ENCODE measurements at regions not wholly inside any gene's neighbourhood (a gene's known extent, or its start where the extent isn't known, plus 50 kb on each side); places are given as distances from the start of the nearest gene placed in this dataset.

DNA sequence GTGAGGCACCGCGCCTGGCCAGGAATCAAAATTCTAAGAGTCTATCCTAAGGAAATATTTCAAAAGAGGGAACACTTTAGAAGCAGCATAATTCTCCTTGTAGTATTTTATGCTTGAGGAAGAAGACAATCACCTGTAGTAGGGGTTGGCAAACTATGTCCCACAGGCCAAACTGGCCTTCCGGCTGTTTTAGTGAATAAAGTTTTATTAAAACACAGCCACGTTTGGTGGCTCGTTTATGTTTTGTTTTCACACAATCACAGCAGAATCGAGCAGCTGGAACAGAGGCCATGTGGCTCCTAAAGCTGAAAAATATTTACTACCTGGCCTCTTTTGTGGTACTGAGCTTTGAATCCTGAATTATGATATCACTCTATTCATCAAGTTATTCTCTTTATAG, 131.7 kb upstream of the TNS3 start:
- no TSS peak for BruUV-seq (replicated peaks)
- DNase-seq: no peak
- Mint-ChIP-seq H3K4me3 (ENCODE audit: low read depth, unreplicated experiment) (no peak overlapping the region), H3K27ac (ENCODE audit: unreplicated experiment) (no peak overlapping the region), H3K4me1 (ENCODE audit: low read depth, unreplicated experiment) (no peaks in the 10 kb centered on the region), H3K36me3 (ENCODE audit: insufficient read depth, unreplicated experiment) (no peaks in the 10 kb centered on the region), H3K9me3 (ENCODE audit: low read depth, unreplicated experiment) (no peaks in the 10 kb centered on the region), H3K27me3 (ENCODE audit: unreplicated experiment) (no peaks in the 10 kb centered on the region)
- intact Hi-C loops (cut with micrococcal nuclease; ENCODE audit: unreplicated experiment): no loop called here
- CTCF ChIA-PET: interaction anchor here (0.6 to 0.7 kb wide), 2 partner anchors 278 to 313 kb away, joined by 3 read pairs; no protein-coding TSS in a partner anchor
- TF ChIP-seq, protein P1, sequence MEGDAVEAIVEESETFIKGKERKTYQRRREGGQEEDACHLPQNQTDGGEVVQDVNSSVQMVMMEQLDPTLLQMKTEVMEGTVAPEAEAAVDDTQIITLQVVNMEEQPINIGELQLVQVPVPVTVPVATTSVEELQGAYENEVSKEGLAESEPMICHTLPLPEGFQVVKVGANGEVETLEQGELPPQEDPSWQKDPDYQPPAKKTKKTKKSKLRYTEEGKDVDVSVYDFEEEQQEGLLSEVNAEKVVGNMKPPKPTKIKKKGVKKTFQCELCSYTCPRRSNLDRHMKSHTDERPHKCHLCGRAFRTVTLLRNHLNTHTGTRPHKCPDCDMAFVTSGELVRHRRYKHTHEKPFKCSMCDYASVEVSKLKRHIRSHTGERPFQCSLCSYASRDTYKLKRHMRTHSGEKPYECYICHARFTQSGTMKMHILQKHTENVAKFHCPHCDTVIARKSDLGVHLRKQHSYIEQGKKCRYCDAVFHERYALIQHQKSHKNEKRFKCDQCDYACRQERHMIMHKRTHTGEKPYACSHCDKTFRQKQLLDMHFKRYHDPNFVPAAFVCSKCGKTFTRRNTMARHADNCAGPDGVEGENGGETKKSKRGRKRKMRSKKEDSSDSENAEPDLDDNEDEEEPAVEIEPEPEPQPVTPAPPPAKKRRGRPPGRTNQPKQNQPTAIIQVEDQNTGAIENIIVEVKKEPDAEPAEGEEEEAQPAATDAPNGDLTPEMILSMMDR (IDR thresholded peaks at IDR 0.05; ENCODE audit: unreplicated experiment): no peak

DNA sequence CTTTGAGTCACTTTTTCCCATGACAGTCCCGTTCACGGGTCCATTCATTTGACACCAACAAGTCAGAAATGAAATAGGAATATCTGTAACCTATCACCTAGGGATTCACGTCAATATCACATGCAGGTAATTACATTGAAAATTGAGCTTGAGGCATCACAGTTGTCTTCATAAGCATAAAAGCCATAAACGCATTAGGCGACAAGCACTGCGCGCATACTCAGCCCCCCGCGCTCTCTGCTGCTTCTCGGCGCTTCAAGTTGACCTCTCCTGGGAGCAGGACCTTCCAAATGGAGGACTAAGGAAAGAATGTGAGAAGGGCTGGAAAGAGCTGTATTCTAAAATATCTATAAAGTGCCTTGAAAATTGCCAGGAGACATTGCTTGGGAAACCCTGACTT, 130.5 kb upstream of the TNS3 start:
- intact Hi-C loops (cut with micrococcal nuclease; ENCODE audit: unreplicated experiment): no loop called here
- Mint-ChIP-seq H3K36me3 (ENCODE audit: insufficient read depth, unreplicated experiment) (no peaks in the 10 kb centered on the region), H3K27me3 (ENCODE audit: unreplicated experiment) (no peaks in the 10 kb centered on the region), H3K4me3 (ENCODE audit: low read depth, unreplicated experiment) (no peak overlapping the region), H3K27ac (ENCODE audit: unreplicated experiment) (no peak overlapping the region), H3K4me1 (ENCODE audit: low read depth, unreplicated experiment) (no peaks in the 10 kb centered on the region), H3K9me3 (ENCODE audit: low read depth, unreplicated experiment) (no peaks in the 10 kb centered on the region)
- no peak for DNase-seq
- TF ChIP-seq, protein P1 (IDR thresholded peaks at IDR 0.05; ENCODE audit: unreplicated experiment): no peak
- CTCF ChIA-PET: no interaction called here
- BruUV-seq (replicated peaks): no TSS peak

DNA sequence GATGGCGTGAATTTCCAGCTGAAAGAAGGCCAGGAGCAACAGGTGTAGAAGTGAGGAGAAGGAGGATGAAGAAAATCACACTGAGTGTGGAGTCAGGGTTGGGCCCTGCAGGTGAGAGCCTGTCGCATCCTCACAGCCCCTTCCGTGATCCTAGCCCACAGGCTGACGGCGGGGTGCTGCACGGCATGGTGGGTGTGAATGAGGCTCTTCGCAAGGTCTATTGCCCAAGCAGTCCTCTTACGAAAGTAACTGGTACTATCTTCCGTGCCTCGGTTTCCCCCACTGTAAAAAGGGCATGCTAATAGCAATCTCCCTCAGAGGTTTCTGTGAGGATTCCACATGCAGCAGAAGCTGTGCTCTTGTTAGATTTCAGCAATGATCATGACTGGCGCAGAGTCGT, 129.9 kb upstream of the TNS3 start:
- intact Hi-C loops (cut with micrococcal nuclease; ENCODE audit: unreplicated experiment): no loop called here
- H3K4me3 Mint-ChIP-seq (ENCODE audit: low read depth, unreplicated experiment): no peak overlapping the region
- TF ChIP-seq, protein P1 (IDR thresholded peaks at IDR 0.05; ENCODE audit: unreplicated experiment): no peak

DNA sequence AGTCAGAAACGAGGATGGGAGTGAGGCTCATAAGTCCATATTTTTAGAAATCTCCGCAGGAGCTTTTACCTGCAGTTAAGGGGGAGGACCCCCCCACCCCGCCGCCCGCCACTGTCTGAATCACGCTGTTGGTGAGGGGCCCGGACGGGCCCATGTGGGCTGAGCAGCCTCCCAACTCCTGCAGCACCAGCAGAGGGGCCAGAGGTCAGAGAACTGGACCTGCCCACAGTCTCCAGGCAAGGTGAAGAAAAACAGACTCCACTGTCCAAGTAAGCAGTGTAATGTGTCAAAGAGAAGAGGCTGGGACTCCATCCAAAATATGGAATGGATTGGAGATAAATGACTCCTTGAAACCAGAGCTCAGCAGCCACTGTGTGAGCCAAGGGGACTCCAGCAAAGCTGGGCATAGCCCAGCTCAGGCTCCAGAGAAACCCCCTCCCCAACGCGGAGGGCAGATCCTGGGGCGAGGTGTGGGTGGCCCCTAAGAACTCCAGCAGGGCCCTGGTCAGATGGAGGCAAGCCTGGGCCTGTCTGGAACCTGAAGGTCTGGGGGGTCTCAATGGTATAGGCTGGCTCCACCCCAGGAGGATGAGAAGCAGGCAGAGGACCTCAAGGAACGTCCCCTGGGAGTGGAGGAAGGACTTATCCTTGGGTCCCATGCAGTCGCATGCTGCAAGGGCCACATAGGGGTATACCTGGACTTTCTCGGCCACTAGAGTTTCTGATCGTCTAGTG, 128.5 kb upstream of the TNS3 start:
- CTCF ChIA-PET: no interaction called here

More for the DNA sequence above, 129.9 kb upstream of the TNS3 start:
- BruUV-seq (replicated peaks): no TSS peak
- DNase-seq: no peak
- CTCF ChIA-PET: interaction anchor here (0.6 kb wide), 1 partner anchor 443 kb away, joined by 3 read pairs; no protein-coding TSS in a partner anchor
- Mint-ChIP-seq H3K27ac (ENCODE audit: unreplicated experiment) (no peak overlapping the region), H3K9me3 (ENCODE audit: low read depth, unreplicated experiment) (no peaks in the 10 kb centered on the region), H3K27me3 (ENCODE audit: unreplicated experiment) (no peaks in the 10 kb centered on the region), H3K4me1 (ENCODE audit: low read depth, unreplicated experiment) (no peaks in the 10 kb centered on the region), H3K36me3 (ENCODE audit: insufficient read depth, unreplicated experiment) (no peaks in the 10 kb centered on the region)

More for the DNA sequence above, 128.5 kb upstream of the TNS3 start:
- H3K36me3 Mint-ChIP-seq (ENCODE audit: insufficient read depth, unreplicated experiment): no peaks in the 10 kb centered on the region
- no peak overlapping the region for H3K4me3 Mint-ChIP-seq (ENCODE audit: low read depth, unreplicated experiment)
- no peaks in the 10 kb centered on the region for H3K9me3 Mint-ChIP-seq (ENCODE audit: low read depth, unreplicated experiment)
- H3K27ac Mint-ChIP-seq (ENCODE audit: unreplicated experiment): no peak overlapping the region
- H3K27me3 Mint-ChIP-seq (ENCODE audit: unreplicated experiment): no peaks in the 10 kb centered on the region
- TF ChIP-seq, protein P1 (IDR thresholded peaks at IDR 0.05; ENCODE audit: unreplicated experiment): no peak
- H3K4me1 Mint-ChIP-seq (ENCODE audit: low read depth, unreplicated experiment): no peaks in the 10 kb centered on the region
- intact Hi-C loops (cut with micrococcal nuclease; ENCODE audit: unreplicated experiment): no loop called here
- BruUV-seq (replicated peaks): no TSS peak
- no peak for DNase-seq
